ENCODE measurements at regions not wholly inside any gene's neighbourhood (a gene's known extent, or its start where the extent isn't known, plus 50 kb on each side); places are given as distances from the start of the nearest gene placed in this dataset.

GRCh38 chr11:11789735-11790369, 51.9 kb upstream of the USP47 start:
- TF ChIP-seq GATA2 (IDR thresholded peaks at IDR 0.05; ENCODE audit: low read depth, low read length) (no peak), GATA3 (IDR thresholded peaks at IDR 0.05; ENCODE audit: low read depth, low read length) (no peak)

- TF ChIP-seq GATA2 (IDR thresholded peaks at IDR 0.05; ENCODE audit: low read depth, low read length) (no peak), GATA3 (IDR thresholded peaks at IDR 0.05; ENCODE audit: low read depth, low read length) (no peak)
These were observed 53.6 kb upstream of the USP47 start for GRCh38 chr11:11788063-11788710.

- TF ChIP-seq GATA2 (IDR thresholded peaks at IDR 0.05; ENCODE audit: low read depth, low read length) (no peak), GATA3 (IDR thresholded peaks at IDR 0.05; ENCODE audit: low read depth, low read length) (no peak)
These were observed 54.3 kb upstream of the USP47 start for GRCh38 chr11:11787305-11788062.

GRCh38 chr11:11786771-11787170, 55.0 kb upstream of the USP47 start:
- no peak for TF ChIP-seq GATA3 (IDR thresholded peaks at IDR 0.05; ENCODE audit: low read depth, low read length)
- TF ChIP-seq GATA2 (IDR thresholded peaks at IDR 0.05; ENCODE audit: low read depth, low read length): no peak

- no peak for TF ChIP-seq GATA2 (IDR thresholded peaks at IDR 0.05; ENCODE audit: low read depth, low read length)
- no peak for TF ChIP-seq GATA3 (IDR thresholded peaks at IDR 0.05; ENCODE audit: low read depth, low read length)
These were observed 55.5 kb upstream of the USP47 start for GRCh38 chr11:11786234-11786633.

- TF ChIP-seq GATA3 (IDR thresholded peaks at IDR 0.05; ENCODE audit: low read depth, low read length) (no peak), GATA2 (IDR thresholded peaks at IDR 0.05; ENCODE audit: low read depth, low read length) (no peak)
These were observed 59.2 kb upstream of the USP47 start for GRCh38 chr11:11782532-11783110.

- TF ChIP-seq GATA3 (IDR thresholded peaks at IDR 0.05; ENCODE audit: low read depth, low read length) (no peak), GATA2 (IDR thresholded peaks at IDR 0.05; ENCODE audit: low read depth, low read length) (no peak)
These were observed 60.9 kb upstream of the USP47 start for GRCh38 chr11:11780858-11781257.

- TF ChIP-seq GATA2 (IDR thresholded peaks at IDR 0.05; ENCODE audit: low read depth, low read length): no peak
- TF ChIP-seq GATA3 (IDR thresholded peaks at IDR 0.05; ENCODE audit: low read depth, low read length): no peak
These were observed 61.8 kb upstream of the USP47 start for GRCh38 chr11:11779975-11780374.

- TF ChIP-seq GATA3 (IDR thresholded peaks at IDR 0.05; ENCODE audit: low read depth, low read length) (no peak), GATA2 (IDR thresholded peaks at IDR 0.05; ENCODE audit: low read depth, low read length) (no peak)
These were observed 63.9 kb upstream of the USP47 start for GRCh38 chr11:11777897-11778296.

- no peak for TF ChIP-seq GATA2 (IDR thresholded peaks at IDR 0.05; ENCODE audit: low read depth, low read length)
These were observed 65.1 kb upstream of the USP47 start for GRCh38 chr11:11776714-11777113.

- TF ChIP-seq GATA2 (IDR thresholded peaks at IDR 0.05; ENCODE audit: low read depth, low read length) (no peak), GATA3 (IDR thresholded peaks at IDR 0.05; ENCODE audit: low read depth, low read length) (no peak)
These were observed 66.8 kb upstream of the USP47 start for GRCh38 chr11:11774928-11775327.

- TF ChIP-seq GATA3 (IDR thresholded peaks at IDR 0.05; ENCODE audit: low read depth, low read length) (no peak), GATA2 (IDR thresholded peaks at IDR 0.05; ENCODE audit: low read depth, low read length) (no peak)
These were observed 68.8 kb upstream of the USP47 start for GRCh38 chr11:11772865-11773515.

GRCh38 chr11:11770921-11771486, 70.8 kb upstream of the USP47 start:
- no peak for TF ChIP-seq GATA3 (IDR thresholded peaks at IDR 0.05; ENCODE audit: low read depth, low read length)
- no peak for TF ChIP-seq GATA2 (IDR thresholded peaks at IDR 0.05; ENCODE audit: low read depth, low read length)

GRCh38 chr11:11770296-11770695, 71.5 kb upstream of the USP47 start:
- no peak for TF ChIP-seq GATA3 (IDR thresholded peaks at IDR 0.05; ENCODE audit: low read depth, low read length)
- TF ChIP-seq GATA2 (IDR thresholded peaks at IDR 0.05; ENCODE audit: low read depth, low read length): no peak

Measured in SH-SY5Y (cell line).